Glutamatergic neuron (in vitro differentiated cells): ENCODE measurements at regions not wholly inside any gene's neighbourhood (a gene's known extent, or its start where the extent isn't known, plus 50 kb on each side); places are given as distances from the start of the nearest gene placed in this dataset.

Experiments used
- DNase-seq: peaks from one replicate; pipeline ENCODE4 v3.0.0; 2022
- H3K27ac Mint-ChIP-seq: one replicate; pipeline ENCODE4 v1.8.0; 2020; ENCODE audit warnings: mild to moderate bottlenecking, mixed read lengths, inconsistent platforms; ENCODE audit not compliant: unreplicated experiment
- H3K27me3 Mint-ChIP-seq: one replicate; pipeline ENCODE4 v1.8.0; 2020; ENCODE audit warnings: mild to moderate bottlenecking, moderate library complexity, mixed read lengths, inconsistent platforms; ENCODE audit not compliant: unreplicated experiment
- H3K36me3 Mint-ChIP-seq: one replicate; pipeline ENCODE4 v1.8.0; 2020; ENCODE audit warnings: mild to moderate bottlenecking, mixed read lengths, inconsistent platforms; ENCODE audit not compliant: unreplicated experiment
- H3K4me1 Mint-ChIP-seq: one replicate; pipeline ENCODE4 v1.8.0; 2020; ENCODE audit warnings: mild to moderate bottlenecking, low read depth, mixed read lengths, inconsistent platforms; ENCODE audit not compliant: unreplicated experiment
- H3K4me3 Mint-ChIP-seq: one replicate; pipeline ENCODE4 v1.8.0; 2020; ENCODE audit warnings: mild to moderate bottlenecking, mixed read lengths, inconsistent platforms; ENCODE audit not compliant: unreplicated experiment
- H3K9me3 Mint-ChIP-seq: one replicate; pipeline ENCODE4 v1.8.0; 2020; ENCODE audit warnings: mild to moderate bottlenecking, moderate library complexity, mixed read lengths, inconsistent platforms; ENCODE audit not compliant: unreplicated experiment
- CTCF ChIP-seq: fragments of 200-600 bp; sonication (generic); IDR thresholded peaks from one replicate; pipeline ENCODE4 v1.5.0; 2021; ENCODE audit not compliant: partially characterized antibody, unreplicated experiment

GRCh38 chr15:85988741-85989140 lies 90.9 kb upstream of the AGBL1 start:
- H3K36me3 Mint-ChIP-seq = no peaks in the 10 kb centered on the region
- no peak overlapping the region for H3K4me3 Mint-ChIP-seq
- no peaks in the 10 kb centered on the region for H3K4me1 Mint-ChIP-seq
- peaks cover 2% of the 10 kb centered on the region for H3K9me3 Mint-ChIP-seq
- H3K27ac Mint-ChIP-seq = no peak overlapping the region
- no peak for TF ChIP-seq CTCF
- H3K27me3 Mint-ChIP-seq = no peaks in the 10 kb centered on the region
- DNase-seq = no peak

- H3K4me3 Mint-ChIP-seq = no peak overlapping the region
- H3K9me3 Mint-ChIP-seq = peaks cover 3% of the 10 kb centered on the region
- no peak for DNase-seq
- H3K4me1 Mint-ChIP-seq = peaks cover 5% of the 10 kb centered on the region
- H3K27ac Mint-ChIP-seq = no peak overlapping the region
- TF ChIP-seq CTCF = no peak
- no peaks in the 10 kb centered on the region for H3K27me3 Mint-ChIP-seq
- H3K36me3 Mint-ChIP-seq = no peaks in the 10 kb centered on the region
These were observed 87.4 kb upstream of the AGBL1 start for GRCh38 chr15:85992224-85992623.

GRCh38 chr15:85993116-85993515 lies 86.6 kb upstream of the AGBL1 start:
- TF ChIP-seq CTCF = no peak
- Mint-ChIP-seq H3K27ac (no peak overlapping the region), H3K4me3 (no peak overlapping the region), H3K9me3 (peaks cover 3% of the 10 kb centered on the region), H3K36me3 (no peaks in the 10 kb centered on the region), H3K27me3 (no peaks in the 10 kb centered on the region), H3K4me1 (peaks cover 10% of the 10 kb centered on the region)
- no peak for DNase-seq

GRCh38 chr15:85997618-85998017 lies 82.1 kb upstream of the AGBL1 start:
- Mint-ChIP-seq H3K4me3 (no peak overlapping the region), H3K27me3 (no peaks in the 10 kb centered on the region), H3K27ac (peak overlapping the region; percentile 45), H3K36me3 (no peaks in the 10 kb centered on the region), H3K4me1 (peaks cover 10% of the 10 kb centered on the region), H3K9me3 (peaks cover 2% of the 10 kb centered on the region)
- no peak for DNase-seq
- no peak for TF ChIP-seq CTCF

GRCh38 chr15:85999658-86000057 lies 80.0 kb upstream of the AGBL1 start:
- Mint-ChIP-seq H3K36me3 (no peaks in the 10 kb centered on the region), H3K9me3 (peaks cover 2% of the 10 kb centered on the region), H3K27me3 (no peaks in the 10 kb centered on the region), H3K4me1 (peaks cover 10% of the 10 kb centered on the region), H3K4me3 (no peak overlapping the region), H3K27ac (no peak overlapping the region)
- TF ChIP-seq CTCF = no peak
- DNase-seq = no peak
